Loucy (cell line): ENCODE measurements at regions not wholly inside any gene's neighbourhood (a gene's known extent, or its start where the extent isn't known, plus 50 kb on each side); places are given as distances from the start of the nearest gene placed in this dataset.

ENCODE experiments used
- H2AFZ ChIP-seq: fragments of 200-600 bp; sonication (generic); 2 replicates; pipeline ENCODE4 v1.6.0; 2016; ENCODE audit warnings: antibody characterized with exemption, mild to moderate bottlenecking, low read length, moderate library complexity
- H3F3A ChIP-seq: fragments of 200-600 bp; 2 replicates; pipeline ENCODE4 v1.6.0; 2016; ENCODE audit warnings: antibody characterized with exemption, low read depth, mild to moderate bottlenecking
- H3K27me3 ChIP-seq: fragments of 200-600 bp; sonication (generic); 2 replicates; pipeline ENCODE4 v1.6.1; 2014; ENCODE audit warnings: low read length, mild to moderate bottlenecking; ENCODE audit not compliant: insufficient read depth, poor library complexity, severe bottlenecking
- H3K36me3 ChIP-seq: fragments of 200-600 bp; sonication (generic); 2 replicates; pipeline ENCODE4 v1.6.1; 2016; ENCODE audit warnings: low read length; ENCODE audit not compliant: insufficient read depth
- H3K4me1 ChIP-seq: fragments of 200-600 bp; sonication (generic); 2 replicates; pipeline ENCODE4 v1.5.1; 2014; ENCODE audit warnings: low read length, mild to moderate bottlenecking; ENCODE audit not compliant: insufficient read depth, poor library complexity, severe bottlenecking
- H3K4me2 ChIP-seq: fragments of 200-600 bp; sonication (generic); 2 replicates; pipeline ENCODE4 v1.6.0; 2014; ENCODE audit warnings: antibody characterized with exemption, low read length, low read depth, mild to moderate bottlenecking; ENCODE audit not compliant: poor library complexity, severe bottlenecking
- H3K4me3 ChIP-seq: fragments of 200-600 bp; sonication (generic); 2 replicates; pipeline ENCODE4 v1.5.1; 2014; ENCODE audit warnings: low read length, mild to moderate bottlenecking, mixed read lengths; ENCODE audit not compliant: poor library complexity, severe bottlenecking
- H3K79me2 ChIP-seq: fragments of 200-600 bp; sonication (generic); 2 replicates; pipeline ENCODE4 v1.6.1; 2014; ENCODE audit warnings: low read length; ENCODE audit not compliant: insufficient read depth
- H3K9ac ChIP-seq: fragments of 200-600 bp; sonication (generic); 2 replicates; pipeline ENCODE4 v1.6.0; 2014; ENCODE audit warnings: mild to moderate bottlenecking, low read depth, low read length, moderate library complexity; ENCODE audit not compliant: poor library complexity, severe bottlenecking
- H3K9me2 ChIP-seq: fragments of 200-600 bp; sonication (generic); replicated peaks from 2 replicates; pipeline ENCODE4 v1.6.1; 2016; ENCODE audit warnings: low read depth, low read length, mixed read lengths
- H3K9me3 ChIP-seq: fragments of 200-600 bp; sonication (generic); 2 replicates; pipeline ENCODE4 v1.6.1; 2014; ENCODE audit warnings: mild to moderate bottlenecking, antibody characterized with exemption, low read length, low read depth; ENCODE audit not compliant: insufficient read depth
- H4K20me1 ChIP-seq: fragments of 200-600 bp; sonication (generic); 2 replicates; pipeline ENCODE4 v1.6.0; 2014; ENCODE audit warnings: antibody characterized with exemption, low read length, mild to moderate bottlenecking; ENCODE audit not compliant: insufficient read depth, poor library complexity, severe bottlenecking
- EZH2phosphoT487 ChIP-seq: fragments of 200-600 bp; IDR thresholded peaks from 2 replicates; pipeline ENCODE4 v1.6.1; 2018; ENCODE audit warnings: antibody characterized with exemption, mild to moderate bottlenecking, moderate library complexity, borderline replicate concordance
- TF ChIP-seq, protein P1 (sequence below): fragments of 200-600 bp; sonication (generic); conservative IDR thresholded peaks from 2 replicates; pipeline ENCODE4 v1.5.1; 2014; ENCODE audit warnings: mild to moderate bottlenecking, antibody characterized with exemption, low read length

DNA sequence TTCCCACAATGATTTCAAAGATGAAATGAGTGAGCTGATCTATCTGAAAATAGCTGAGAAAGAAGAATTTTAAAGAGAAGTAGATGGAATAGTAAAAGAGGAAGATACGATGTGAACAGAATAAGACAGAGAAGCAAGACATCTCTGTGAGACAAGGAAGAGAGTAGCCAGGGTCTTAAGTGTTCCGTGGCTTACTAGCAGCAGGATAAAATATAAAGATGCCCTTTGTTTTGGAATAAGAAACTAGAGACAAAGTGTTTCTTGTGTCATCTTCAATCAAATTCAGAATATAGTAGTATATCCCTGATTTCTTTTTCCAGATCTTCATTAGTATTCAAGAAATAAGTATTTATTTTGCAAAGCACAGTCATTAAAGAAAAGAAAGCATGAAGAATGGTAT lies 281.0 kb upstream of the NECTIN3 start:
- H3K9me3 ChIP-seq = no peaks in the 10 kb centered on the region
- no peak overlapping the region for H3K9ac ChIP-seq
- no peaks in the 10 kb centered on the region for H3K79me2 ChIP-seq
- peaks cover 6% of the 10 kb centered on the region for H3K4me1 ChIP-seq
- H3K36me3 ChIP-seq = no peaks in the 10 kb centered on the region
- no peak for TF ChIP-seq EZH2phosphoT487
- TF ChIP-seq, protein P1, sequence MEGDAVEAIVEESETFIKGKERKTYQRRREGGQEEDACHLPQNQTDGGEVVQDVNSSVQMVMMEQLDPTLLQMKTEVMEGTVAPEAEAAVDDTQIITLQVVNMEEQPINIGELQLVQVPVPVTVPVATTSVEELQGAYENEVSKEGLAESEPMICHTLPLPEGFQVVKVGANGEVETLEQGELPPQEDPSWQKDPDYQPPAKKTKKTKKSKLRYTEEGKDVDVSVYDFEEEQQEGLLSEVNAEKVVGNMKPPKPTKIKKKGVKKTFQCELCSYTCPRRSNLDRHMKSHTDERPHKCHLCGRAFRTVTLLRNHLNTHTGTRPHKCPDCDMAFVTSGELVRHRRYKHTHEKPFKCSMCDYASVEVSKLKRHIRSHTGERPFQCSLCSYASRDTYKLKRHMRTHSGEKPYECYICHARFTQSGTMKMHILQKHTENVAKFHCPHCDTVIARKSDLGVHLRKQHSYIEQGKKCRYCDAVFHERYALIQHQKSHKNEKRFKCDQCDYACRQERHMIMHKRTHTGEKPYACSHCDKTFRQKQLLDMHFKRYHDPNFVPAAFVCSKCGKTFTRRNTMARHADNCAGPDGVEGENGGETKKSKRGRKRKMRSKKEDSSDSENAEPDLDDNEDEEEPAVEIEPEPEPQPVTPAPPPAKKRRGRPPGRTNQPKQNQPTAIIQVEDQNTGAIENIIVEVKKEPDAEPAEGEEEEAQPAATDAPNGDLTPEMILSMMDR = no peak
- H3K4me2 ChIP-seq = no peak overlapping the region
- no peaks in the 10 kb centered on the region for H3F3A ChIP-seq
- no peaks in the 10 kb centered on the region for H3K9me2 ChIP-seq
- H4K20me1 ChIP-seq = no peaks in the 10 kb centered on the region
- H3K4me3 ChIP-seq = no peak overlapping the region
- H2AFZ ChIP-seq = 0 out of 2 replicates have a peak overlapping the region, but pooled peaks have one; percentile 21
- no peaks in the 10 kb centered on the region for H3K27me3 ChIP-seq

GRCh38 chr3:110791995-110792686 lies 279.5 kb upstream of the NECTIN3 start:
- H4K20me1 ChIP-seq = no peaks in the 10 kb centered on the region
- no peaks in the 10 kb centered on the region for H3K79me2 ChIP-seq
- no peaks in the 10 kb centered on the region for H3K27me3 ChIP-seq
- H3K36me3 ChIP-seq = no peaks in the 10 kb centered on the region
- H3K4me1 ChIP-seq = peaks cover 6% of the 10 kb centered on the region
- no peaks in the 10 kb centered on the region for H3K9me3 ChIP-seq
- H3K9ac ChIP-seq = no peak overlapping the region
- H3K4me3 ChIP-seq = no peak overlapping the region
- no peak overlapping the region for H2AFZ ChIP-seq
- no peak overlapping the region for H3K4me2 ChIP-seq
- no peak for TF ChIP-seq EZH2phosphoT487
- TF ChIP-seq, protein P1 = no peak
- no peaks in the 10 kb centered on the region for H3F3A ChIP-seq
- H3K9me2 ChIP-seq = no peaks in the 10 kb centered on the region

GRCh38 chr3:110793611-110794010 lies 278.0 kb upstream of the NECTIN3 start:
- Histone ChIP-seq H2AFZ (no peak overlapping the region), H3K9me3 (no peaks in the 10 kb centered on the region), H3K79me2 (no peaks in the 10 kb centered on the region), H3K36me3 (no peaks in the 10 kb centered on the region), H3F3A (no peaks in the 10 kb centered on the region), H3K4me3 (no peak overlapping the region), H3K9ac (no peak overlapping the region), H4K20me1 (no peaks in the 10 kb centered on the region), H3K9me2 (no peaks in the 10 kb centered on the region), H3K4me1 (peaks cover 6% of the 10 kb centered on the region), H3K27me3 (no peaks in the 10 kb centered on the region), H3K4me2 (no peak overlapping the region)
- no peak for TF ChIP-seq EZH2phosphoT487
- TF ChIP-seq, protein P1 = no peak
